K562 (cell line): ENCODE measurements at regions not wholly inside any gene's neighbourhood (a gene's known extent, or its start where the extent isn't known, plus 50 kb on each side); places are given as distances from the start of the nearest gene placed in this dataset.

Source experiments
- ATAC-seq: fragments of 200-7000 bp; cut with Tn5 transposase; 3 replicates; pipeline ENCODE4 v1.9.1; 2020; ENCODE audit warnings: moderate library complexity
- BruUV-seq: library from RNA; stranded (reverse); fragments of 400-500 nt; replicated peaks from 2 replicates; lab custom pipeline; 2021; lab: Mats Ljungman, UMichigan
- CTCF ChIA-PET: fragments of 300-600 bp; formaldehyde crosslinking; extraction: SDS; loops from one replicate; lab custom pipeline; 2021; ENCODE audit warnings: low intra/inter-chr PET ratio; lab: Yijun Ruan, JAX
- POLR2A ChIA-PET: fragments of 300-600, 350-650 bp; sonication (Branson Sonifier 250); formaldehyde crosslinking; extraction: SDS; loops from one replicate; lab custom pipeline; 2021; ENCODE audit warnings: antibody characterized with exemption, inconsistent platforms; lab: Yijun Ruan, JAX
- DNase-seq, 4 experiments: peaks; one replicate each; pipeline versions ENCODE4 v3.0.0 to v3.0.0-alpha.2; 2011 to 2018; ENCODE audit warnings: low spot score in 3 of 4, mixed read lengths in 3 of 4; ENCODE audit errors: extremely low read depth in 1 of 4
- FAIRE-seq: peaks from 2 replicates; lab custom pipeline; 2011; peaks lifted over from hg19 to GRCh38; lab: Jason Lieb, UNC
- H2AFZ ChIP-seq: 2 replicates; pipeline ENCODE4 v1.6.0; 2011; ENCODE audit warnings: low read depth, low read length, control low read depth, inconsistent platforms
- H3K27ac ChIP-seq: fragments of 200-600 bp; 3 replicates; pipeline ENCODE4 v1.8.0; 2011; ENCODE audit warnings: low read depth, mild to moderate bottlenecking, control low read depth, inconsistent platforms, low read length, moderate library complexity, mixed read lengths; ENCODE audit errors: extremely low read depth
- H3K27me3 ChIP-seq, 2 experiments: fragments of 300-600 bp in 1 of 2; 2 replicates in 1 of 2; 3 replicates in 1 of 2; pipeline versions ENCODE4 v1.6.0 to v1.8.0; 2011; ENCODE audit warnings: inconsistent platforms in 2 of 2, low read length in 2 of 2, mild to moderate bottlenecking in 1 of 2, mixed read lengths in 1 of 2, moderate library complexity in 1 of 2; ENCODE audit not compliant: control insufficient read depth in 2 of 2, insufficient read depth in 2 of 2
- H3K36me3 ChIP-seq: fragments of 300-600 bp; 3 replicates; pipeline ENCODE4 v1.8.0; 2011; ENCODE audit warnings: mild to moderate bottlenecking, low read length, inconsistent platforms; ENCODE audit not compliant: control insufficient read depth, insufficient read depth
- H3K4me1 ChIP-seq, 2 experiments: fragments of 200-600 bp in 1 of 2; replicated peaks in 1 of 2; 2 replicates in 1 of 2; 3 replicates in 1 of 2; pipeline versions ENCODE4 v1.5.1 to v1.8.0; 2011; ENCODE audit warnings: inconsistent platforms in 2 of 2, low read length in 2 of 2, mild to moderate bottlenecking in 1 of 2, mixed read lengths in 1 of 2, moderate library complexity in 1 of 2; ENCODE audit not compliant: control insufficient read depth in 2 of 2, insufficient read depth in 2 of 2
- H3K4me2 ChIP-seq: 2 replicates; pipeline ENCODE4 v1.6.1; 2011; ENCODE audit warnings: low read length, control low read depth, inconsistent platforms, mixed read lengths; ENCODE audit not compliant: insufficient read depth
- H3K4me3 ChIP-seq: fragments of 200-600 bp; sonication (generic), shearing (Covaris generic); 2 replicates; pipeline ENCODE4 v1.5.1; 2016; ENCODE audit warnings: control low read depth, inconsistent platforms
- H3K79me2 ChIP-seq: fragments of 200-600 bp; 3 replicates; pipeline ENCODE4 v1.8.0; 2011; ENCODE audit warnings: low read length, inconsistent platforms; ENCODE audit not compliant: control insufficient read depth, insufficient read depth
- H3K9ac ChIP-seq, 2 experiments: 2 replicates each; pipeline versions ENCODE4 v1.6.0 to v1.6.1; 2011; ENCODE audit warnings: low read depth in 2 of 2, low read length in 2 of 2, control low read depth in 1 of 2, inconsistent platforms in 1 of 2, mild to moderate bottlenecking in 1 of 2, mixed read lengths in 1 of 2; ENCODE audit not compliant: insufficient read depth in 1 of 2
- H3K9me1 ChIP-seq: one replicate; pipeline ENCODE4 v1.6.0; 2011; ENCODE audit warnings: inconsistent platforms, mild to moderate bottlenecking, low read length, moderate library complexity; ENCODE audit not compliant: control insufficient read depth, insufficient read depth
- H3K9me3 ChIP-seq: replicated peaks from 2 replicates; pipeline ENCODE4 v1.5.1; 2011; ENCODE audit warnings: low read depth, low read length, inconsistent platforms; ENCODE audit not compliant: control insufficient read depth, insufficient read depth
- H4K20me1 ChIP-seq: replicated peaks from 2 replicates; pipeline ENCODE4 v1.6.1; 2011; ENCODE audit warnings: low read length, inconsistent platforms, mixed read lengths; ENCODE audit not compliant: control insufficient read depth, insufficient read depth
- BRF2 ChIP-seq: IDR thresholded peaks from 3 replicates; pipeline ENCODE4 v1.6.1; 2011; ENCODE audit warnings: borderline replicate concordance, mild to moderate bottlenecking; ENCODE audit not compliant: insufficient read length, insufficient read depth
- CCNT2 ChIP-seq: IDR thresholded peaks from 2 replicates; pipeline ENCODE4 v1.6.1; 2011; ENCODE audit warnings: borderline replicate concordance, low read depth, mild to moderate bottlenecking, moderate library complexity, mixed read lengths, low read length; ENCODE audit not compliant: insufficient read length; ENCODE audit errors: extremely low read depth
- CTCFL ChIP-seq: IDR thresholded peaks from 2 replicates; pipeline ENCODE4 v1.6.1; 2011; ENCODE audit warnings: borderline replicate concordance, low read depth, mild to moderate bottlenecking, moderate library complexity, low read length; ENCODE audit not compliant: insufficient read depth, poor library complexity, severe bottlenecking
- GATAD2B ChIP-seq: fragments of 450-650 bp; IDR thresholded peaks from 2 replicates; pipeline ENCODE4 v1.6.1; 2017; ENCODE audit warnings: mild to moderate bottlenecking, borderline replicate concordance
- KHSRP ChIP-seq: fragments of 450-650 bp; IDR thresholded peaks from 2 replicates; pipeline ENCODE4 v1.6.1; 2017
- MAX ChIP-seq: sonication (generic); formaldehyde crosslinking; IDR thresholded peaks from 2 replicates; pipeline ENCODE4 v1.9.0; 2022; ENCODE audit warnings: mild to moderate bottlenecking, missing genetic modification reagents
- NFE2L1 ChIP-seq: fragments of 450-650 bp; IDR thresholded peaks from 2 replicates; pipeline ENCODE4 v1.6.1; 2016; ENCODE audit warnings: missing genetic modification characterization, low read depth, mild to moderate bottlenecking, missing compliant biosample characterization, moderate library complexity, borderline replicate concordance
- PHF21A ChIP-seq: fragments of 450-650 bp; IDR thresholded peaks from 2 replicates; pipeline ENCODE4 v1.6.1; 2017; ENCODE audit warnings: low read depth, borderline replicate concordance
- SMAD4 ChIP-seq: fragments of 250-450 bp; sonication (Bioruptor Pico); conservative IDR thresholded peaks from 2 replicates; pipeline ENCODE4 v1.8.0; 2021; ENCODE audit warnings: inconsistent platforms, mild to moderate bottlenecking, moderate library complexity
- SNIP1 ChIP-seq: fragments of 450-650 bp; IDR thresholded peaks from 2 replicates; pipeline ENCODE4 v1.7.1; 2017; ENCODE audit warnings: low read depth, mild to moderate bottlenecking
- STAG1 ChIP-seq: sonication (generic); formaldehyde crosslinking; IDR thresholded peaks from 2 replicates; pipeline ENCODE4 v1.5.0; 2020; ENCODE audit warnings: missing genetic modification reagents, borderline replicate concordance
- ZC3H8 ChIP-seq: fragments of 450-650 bp; IDR thresholded peaks from 2 replicates; pipeline ENCODE4 v1.6.1; 2017
- ZKSCAN3 ChIP-seq: fragments of 250-450 bp; sonication (Bioruptor Pico); IDR thresholded peaks from 2 replicates; pipeline ENCODE4 v1.4.0; 2020
- ZNF408 ChIP-seq: fragments of 250-450 bp; sonication (Bioruptor Pico); IDR thresholded peaks from 2 replicates; pipeline ENCODE4 v1.4.0; 2020; ENCODE audit warnings: low read depth, mild to moderate bottlenecking, moderate library complexity
- WGBS: fragments of 100-300 bp; shearing (Covaris generic); methylation state at CpG from one replicate; pipeline ENCODE4 v1.1.6; 2016; ENCODE audit warnings: low coverage, mixed read lengths; ENCODE audit not compliant: insufficient coverage; ENCODE audit errors: missing lambda C conversion rate; 5-methylcytosine and 5-hydroxymethylcytosine counted together
- in situ Hi-C: fragments of 300-500 bp; cut with MboI; formaldehyde crosslinking; loops from 4 replicates; pipeline ENCODE4 v1.15.0; 2018; ENCODE audit warnings: inconsistent platforms, mixed read lengths
- intact Hi-C: fragments of 100-400 bp; cut with micrococcal nuclease; formaldehyde crosslinking; loops from 2 replicates; pipeline ENCODE4 v1.14.2; 2022
- TF ChIP-seq, protein P1 (sequence below): fragments of 200-800 bp; sonication (Bioruptor generic); IDR thresholded peaks from 2 replicates; pipeline ENCODE4 v1.6.1; 2017; ENCODE audit warnings: missing genetic modification characterization, missing compliant biosample characterization
- TF ChIP-seq, protein P2 (sequence below): sonication (generic); formaldehyde crosslinking; IDR thresholded peaks from 2 replicates; pipeline ENCODE4 v1.4.0; 2020; ENCODE audit warnings: mild to moderate bottlenecking, missing genetic modification reagents

GRCh38 chr17:72349491-72349995 is 228.7 kb downstream of the SOX9 start (continued):
- TF ChIP-seq GATAD2B (no peak), ZKSCAN3 (CRISPR knock-in tag) (no peak), SMAD4 (CRISPR knock-in tag) (no peak), ZC3H8 (no peak), CCNT2 (no peak), MAX (no peak), STAG1 (CRISPR knock-in tag) (no peak), NFE2L1 (no peak)

- Histone ChIP-seq H3K9me1 (no peaks in the 10 kb centered on the region), H3K27ac (no peak overlapping the region), H3K9ac (no peak overlapping the region), H3K27me3 (peaks cover 0 to 9% of the 10 kb centered on the region in 2 experiments; a peak in 3 of 5 replicates), H3K4me1 (no peaks in the 10 kb centered on the region), H3K36me3 (no peaks in the 10 kb centered on the region), H3K4me3 (no peak overlapping the region), H3K9me3 (no peaks in the 10 kb centered on the region), H3K4me2 (no peak overlapping the region), H2AFZ (no peak overlapping the region), H4K20me1 (no peaks in the 10 kb centered on the region), H3K79me2 (no peaks in the 10 kb centered on the region)
- in situ Hi-C loops (no loop called here), intact Hi-C loops (no loop called here)
- ChIA-PET POLR2A (no interaction called here), CTCF (no interaction called here)
- no peak for ATAC-seq
- DNase-seq, result no peak
- WGBS, result 0% methylated on average over 3 of the region's 3 CpGs
- no TSS peak for BruUV-seq
- FAIRE-seq, result no peak
- no peak for TF ChIP-seq KHSRP
- no peak for TF ChIP-seq CTCFL
- TF ChIP-seq BRF2, result no peak
- TF ChIP-seq, protein P1, sequence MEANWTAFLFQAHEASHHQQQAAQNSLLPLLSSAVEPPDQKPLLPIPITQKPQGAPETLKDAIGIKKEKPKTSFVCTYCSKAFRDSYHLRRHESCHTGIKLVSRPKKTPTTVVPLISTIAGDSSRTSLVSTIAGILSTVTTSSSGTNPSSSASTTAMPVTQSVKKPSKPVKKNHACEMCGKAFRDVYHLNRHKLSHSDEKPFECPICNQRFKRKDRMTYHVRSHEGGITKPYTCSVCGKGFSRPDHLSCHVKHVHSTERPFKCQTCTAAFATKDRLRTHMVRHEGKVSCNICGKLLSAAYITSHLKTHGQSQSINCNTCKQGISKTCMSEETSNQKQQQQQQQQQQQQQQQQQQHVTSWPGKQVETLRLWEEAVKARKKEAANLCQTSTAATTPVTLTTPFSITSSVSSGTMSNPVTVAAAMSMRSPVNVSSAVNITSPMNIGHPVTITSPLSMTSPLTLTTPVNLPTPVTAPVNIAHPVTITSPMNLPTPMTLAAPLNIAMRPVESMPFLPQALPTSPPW, result no peak
- TF ChIP-seq PHF21A, result no peak
- no peak for TF ChIP-seq ZNF408 (CRISPR knock-in tag)
- TF ChIP-seq, protein P2, sequence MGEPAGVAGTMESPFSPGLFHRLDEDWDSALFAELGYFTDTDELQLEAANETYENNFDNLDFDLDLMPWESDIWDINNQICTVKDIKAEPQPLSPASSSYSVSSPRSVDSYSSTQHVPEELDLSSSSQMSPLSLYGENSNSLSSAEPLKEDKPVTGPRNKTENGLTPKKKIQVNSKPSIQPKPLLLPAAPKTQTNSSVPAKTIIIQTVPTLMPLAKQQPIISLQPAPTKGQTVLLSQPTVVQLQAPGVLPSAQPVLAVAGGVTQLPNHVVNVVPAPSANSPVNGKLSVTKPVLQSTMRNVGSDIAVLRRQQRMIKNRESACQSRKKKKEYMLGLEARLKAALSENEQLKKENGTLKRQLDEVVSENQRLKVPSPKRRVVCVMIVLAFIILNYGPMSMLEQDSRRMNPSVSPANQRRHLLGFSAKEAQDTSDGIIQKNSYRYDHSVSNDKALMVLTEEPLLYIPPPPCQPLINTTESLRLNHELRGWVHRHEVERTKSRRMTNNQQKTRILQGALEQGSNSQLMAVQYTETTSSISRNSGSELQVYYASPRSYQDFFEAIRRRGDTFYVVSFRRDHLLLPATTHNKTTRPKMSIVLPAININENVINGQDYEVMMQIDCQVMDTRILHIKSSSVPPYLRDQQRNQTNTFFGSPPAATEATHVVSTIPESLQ (CRISPR knock-in tag), result no peak
- no peak for TF ChIP-seq SNIP1
These were observed 229.3 kb downstream of the SOX9 start for GRCh38 chr17:72350073-72350472.
